ENCODE measurements at regions not wholly inside any gene's neighbourhood (a gene's known extent, or its start where the extent isn't known, plus 50 kb on each side); places are given as distances from the start of the nearest gene placed in this dataset.
"Not testable (repeated sequence)": the region's sequence is repeated elsewhere in the genome, so short reads cannot be mapped to it uniquely, and the experiment has no call there.

DNA sequence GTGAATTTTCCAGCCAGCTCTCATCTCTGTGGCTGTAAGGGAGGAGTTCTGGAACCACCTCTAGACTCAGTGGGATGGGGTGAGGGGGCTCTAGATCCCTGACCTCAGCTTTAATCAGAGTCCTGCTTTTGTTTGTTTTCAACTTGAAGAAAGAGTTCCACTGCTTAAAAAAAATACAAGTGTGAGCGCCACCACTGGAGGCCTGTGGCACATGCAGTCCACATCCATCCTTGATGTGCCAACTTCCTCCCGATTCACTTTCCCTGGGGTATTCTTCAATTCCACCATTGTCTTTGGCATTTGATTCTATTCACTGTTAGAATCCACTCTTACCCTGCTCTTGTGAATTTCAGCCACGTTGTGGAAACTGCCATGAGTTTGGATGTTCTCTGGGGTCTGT lies 62.4 kb upstream of the GJB6 start:
- Histone ChIP-seq H3K27ac (no peak overlapping the region), H3K36me3 (no peaks in the 10 kb centered on the region), H3K27me3 (no peaks in the 10 kb centered on the region), H3K4me1 (no peaks in the 10 kb centered on the region), H3K4me3 (no peak overlapping the region), H3K9me3 (no peaks in the 10 kb centered on the region)
- DNase-seq (ENCODE audit: low spot score in 2 of 2) = no peak
- TF ChIP-seq POLR2A (IDR thresholded peaks at IDR 0.05) = no peak
- no peak for TF ChIP-seq EP300 (IDR thresholded peaks at IDR 0.05)
- TF ChIP-seq CTCF (IDR thresholded peaks at IDR 0.05) = no peak
- 51 to 61% methylated on average over 3 of the region's 3 CpGs for WGBS, 2 donors

GRCh38 chr13:20292301-20292700 lies 60.2 kb upstream of the GJB6 start:
- 94 to 97% methylated on average over 30 of the region's 30 CpGs for WGBS, 2 donors
- H3K36me3 ChIP-seq; DNase-seq (ENCODE audit: low spot score in 2 of 2); H3K9me3 ChIP-seq; H3K27ac ChIP-seq; H3K4me3 ChIP-seq; H3K4me1 ChIP-seq; H3K27me3 ChIP-seq: not testable (repeated sequence)

DNA sequence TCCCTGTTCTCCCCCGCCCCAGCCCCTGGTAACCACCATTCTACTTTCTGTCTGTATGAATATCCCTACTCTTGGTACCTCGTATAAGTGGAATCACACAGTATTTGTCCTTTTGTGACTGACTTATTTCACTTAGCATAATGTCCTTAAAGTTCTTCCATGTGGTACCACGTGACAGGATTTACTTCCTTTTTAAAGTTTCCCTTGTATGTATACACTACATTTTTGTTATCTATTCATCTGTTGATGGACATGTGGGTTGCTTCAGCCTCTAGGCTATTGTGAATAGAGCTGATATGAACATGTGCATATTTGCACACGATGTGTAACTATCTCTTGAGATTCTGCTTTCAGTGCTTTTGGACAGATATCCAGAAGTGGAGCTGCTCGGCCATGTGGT lies 59.6 kb upstream of the GJB6 start:
- Histone ChIP-seq H3K27ac (no peak overlapping the region), H3K36me3 (no peaks in the 10 kb centered on the region), H3K4me1 (no peaks in the 10 kb centered on the region), H3K4me3 (no peak overlapping the region), H3K9me3 (peaks cover 0 to 2% (median 0%) of the 10 kb centered on the region in 4 donors), H3K27me3 (no peaks in the 10 kb centered on the region)
- DNase-seq (ENCODE audit: low spot score in 2 of 2) = no peak
- 47 to 58% methylated on average over 5 of the region's 5 CpGs for WGBS, 2 donors
- TF ChIP-seq EP300 (IDR thresholded peaks at IDR 0.05) = no peak
- no peak for TF ChIP-seq CTCF (IDR thresholded peaks at IDR 0.05)
- no peak for TF ChIP-seq POLR2A (IDR thresholded peaks at IDR 0.05)

GRCh38 chr13:20291037-20291436 lies 58.9 kb upstream of the GJB6 start:
- peaks cover 0 to 9% (median 2%) of the 10 kb centered on the region in 4 donors for H3K9me3 ChIP-seq
- TF ChIP-seq EP300 (IDR thresholded peaks at IDR 0.05) (no peak), POLR2A (IDR thresholded peaks at IDR 0.05) (no peak), CTCF (IDR thresholded peaks at IDR 0.05) (no peak)
- H3K27me3 ChIP-seq = no peaks in the 10 kb centered on the region
- H3K27ac ChIP-seq = no peak overlapping the region
- no peaks in the 10 kb centered on the region for H3K4me1 ChIP-seq
- DNase-seq (ENCODE audit: low spot score in 2 of 2) = no peak
- 67 to 75% methylated on average over 6 to 7 of the region's 7 CpGs for WGBS, 2 donors
- H3K36me3 ChIP-seq = no peaks in the 10 kb centered on the region
- no peak overlapping the region for H3K4me3 ChIP-seq

DNA sequence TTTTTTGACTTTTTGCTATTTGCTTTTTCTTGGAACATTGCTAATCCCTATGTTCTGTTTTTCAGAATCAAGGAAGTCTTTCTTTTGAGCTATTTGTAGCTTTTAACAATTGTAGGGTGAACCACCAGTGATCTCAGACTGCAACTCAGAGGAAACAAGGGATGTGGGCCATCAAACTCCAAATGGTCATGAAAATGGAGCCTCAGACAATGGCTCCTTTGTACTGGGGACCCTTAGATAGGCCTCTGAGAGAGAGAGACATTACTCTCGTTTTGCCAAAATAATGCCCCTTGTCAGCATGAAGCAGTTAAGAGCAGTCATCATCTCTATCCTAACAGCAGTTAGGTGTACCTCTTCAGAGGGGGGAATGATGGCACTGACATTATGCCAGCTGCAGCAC lies 56.4 kb upstream of the GJB6 start:
- H3K4me3 ChIP-seq = no peak overlapping the region
- DNase-seq (ENCODE audit: low spot score in 2 of 2) = no peak
- peaks cover 0 to 33% (median 9%) of the 10 kb centered on the region in 4 donors for H3K9me3 ChIP-seq
- no peaks in the 10 kb centered on the region for H3K4me1 ChIP-seq
- H3K27ac ChIP-seq = no peak overlapping the region
- H3K36me3 ChIP-seq = no peaks in the 10 kb centered on the region
- H3K27me3 ChIP-seq = no peaks in the 10 kb centered on the region
- WGBS, 2 donors = 7 to 19% methylated on average over 1 of the region's 1 CpG
- TF ChIP-seq CTCF (IDR thresholded peaks at IDR 0.05) (no peak), POLR2A (IDR thresholded peaks at IDR 0.05) (no peak), EP300 (IDR thresholded peaks at IDR 0.05) (no peak)

DNA sequence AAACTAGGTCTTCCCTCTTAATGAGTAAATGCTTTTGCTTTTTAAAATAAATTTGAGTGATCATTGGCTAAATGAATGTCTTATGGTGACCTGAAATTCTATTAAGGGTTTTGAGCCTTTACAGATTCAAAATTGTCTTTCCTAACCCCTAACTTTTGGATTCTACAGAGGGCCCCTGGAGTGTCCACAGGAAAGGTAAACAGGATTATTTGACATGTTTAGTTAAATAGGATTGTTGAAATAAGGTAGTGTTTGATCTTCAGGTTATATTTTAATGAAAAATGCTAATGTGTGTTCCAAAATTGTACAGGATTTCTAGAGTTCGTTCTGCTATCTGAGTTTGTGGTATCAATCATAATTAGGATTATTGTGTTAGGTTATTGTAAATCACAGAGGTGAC lies 55.9 kb upstream of the GJB6 start:
- peaks cover 0 to 39% (median 11%) of the 10 kb centered on the region in 4 donors for H3K9me3 ChIP-seq
- no peak for DNase-seq (ENCODE audit: low spot score in 2 of 2)
- 52 to 69% methylated on average over 1 of the region's 1 CpG for WGBS, 2 donors
- no peak overlapping the region for H3K27ac ChIP-seq
- TF ChIP-seq POLR2A (IDR thresholded peaks at IDR 0.05) (no peak), CTCF (IDR thresholded peaks at IDR 0.05) (no peak), EP300 (IDR thresholded peaks at IDR 0.05) (no peak)
- no peak overlapping the region for H3K4me3 ChIP-seq
- H3K27me3 ChIP-seq = no peaks in the 10 kb centered on the region
- no peaks in the 10 kb centered on the region for H3K36me3 ChIP-seq
- H3K4me1 ChIP-seq = no peaks in the 10 kb centered on the region
